Endothelial cell of umbilical vein (primary cell): ENCODE measurements at regions not wholly inside any gene's neighbourhood (a gene's known extent, or its start where the extent isn't known, plus 50 kb on each side); places are given as distances from the start of the nearest gene placed in this dataset.

Experiments
- CTCF ChIP-seq, 2 donors: IDR thresholded peaks; 1 replicate in 1 of 2; 2 replicates in 1 of 2; pipeline ENCODE4 v1.5.1; 2011; ENCODE audit warnings: low read length in 2 of 2, mild to moderate bottlenecking in 2 of 2, moderate library complexity in 2 of 2, control low read depth in 1 of 2, inconsistent platforms in 1 of 2, low read depth in 1 of 2; ENCODE audit not compliant: insufficient read depth in 1 of 2; ENCODE audit errors: extremely low read depth in 1 of 2
- FOS ChIP-seq: IDR thresholded peaks from 2 replicates; pipeline ENCODE4 v1.6.1; 2011; ENCODE audit warnings: mild to moderate bottlenecking, low read length, moderate library complexity, borderline replicate concordance; ENCODE audit not compliant: insufficient read depth
- MYC ChIP-seq: IDR thresholded peaks from one replicate; pipeline ENCODE4 v1.6.1; 2011; ENCODE audit warnings: mild to moderate bottlenecking, low read depth, low read length
- POLR2A ChIP-seq: IDR thresholded peaks from 2 replicates; pipeline ENCODE4 v1.6.1; 2012; ENCODE audit warnings: low read depth, mild to moderate bottlenecking, control low read depth, low read length
- POLR2AphosphoS5 ChIP-seq: IDR thresholded peaks from 2 replicates; pipeline ENCODE4 v1.6.1; 2012; ENCODE audit warnings: low read depth, mild to moderate bottlenecking, control low read depth, low read length, moderate library complexity; ENCODE audit not compliant: insufficient read depth

DNA sequence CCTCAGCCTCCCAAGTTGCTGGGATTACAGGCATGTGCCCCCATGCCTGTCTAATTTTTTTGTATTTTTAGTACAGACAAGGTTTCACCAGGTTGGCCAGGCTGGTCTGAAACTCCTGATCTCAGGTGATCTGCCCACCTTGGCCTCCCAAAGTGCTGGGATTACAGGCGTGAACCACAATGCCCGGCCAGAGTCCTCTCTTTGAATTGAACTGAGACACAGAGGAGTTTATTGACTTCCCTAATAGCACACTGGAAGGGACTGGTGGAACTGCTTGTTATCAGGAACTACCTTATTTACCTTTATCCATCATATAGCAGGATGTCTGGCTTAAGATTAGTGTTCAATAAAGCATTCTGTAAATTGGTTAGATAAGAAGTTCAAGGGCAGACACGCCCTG lies 613.8 kb downstream of the EFNB2 start:
- no peak for TF ChIP-seq CTCF (IDR thresholded peaks at IDR 0.05; ENCODE audit: extremely low read depth in 1 of 2, insufficient read depth in 1 of 2, low read depth in 1 of 2, low read length in 2 of 2)
- TF ChIP-seq POLR2A = no peak
- no peak for TF ChIP-seq FOS
- TF ChIP-seq POLR2AphosphoS5 = no peak
- no peak for TF ChIP-seq MYC
